ENCODE measurements at regions not wholly inside any gene's neighbourhood (a gene's known extent, or its start where the extent isn't known, plus 50 kb on each side); places are given as distances from the start of the nearest gene placed in this dataset.

DNA sequence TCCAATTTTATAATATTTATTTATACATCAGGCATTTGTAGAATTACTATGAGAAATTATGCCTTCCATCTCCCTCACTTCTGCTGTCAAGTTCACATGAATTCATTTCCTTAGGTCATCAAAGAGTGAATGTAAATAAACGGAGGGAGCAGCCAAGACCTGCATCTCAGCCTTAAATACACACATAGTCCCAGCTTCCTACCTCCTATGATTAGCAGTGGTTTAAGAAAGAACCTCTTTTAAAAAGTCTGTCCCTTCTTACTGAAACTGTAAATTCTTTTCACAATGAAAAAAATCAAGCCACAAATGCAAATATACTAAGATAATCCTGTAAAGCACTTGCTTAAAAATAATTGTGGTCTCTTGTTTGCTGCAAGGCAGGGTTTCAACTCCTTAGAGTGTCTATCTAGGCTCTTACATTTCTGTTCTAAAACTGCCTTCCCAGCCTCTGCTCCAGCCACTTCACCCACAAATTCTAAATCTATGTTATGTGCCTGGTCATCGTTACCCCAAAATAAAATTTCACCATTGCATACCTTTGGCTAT lies 532.7 kb upstream of the FSHR start:
- POLR2A ChIA-PET = no interaction called here

More for the DNA sequence above, 532.7 kb upstream of the FSHR start:
- Histone ChIP-seq H3K9ac (ENCODE audit: low read length) (no peak overlapping the region), H3K27ac (ENCODE audit: low read depth, low read length) (no peak overlapping the region), H2AFZ (ENCODE audit: low read depth, low read length, poor library complexity, severe bottlenecking) (no peak overlapping the region), H3K4me3 (replicated peaks in 1 of 2; ENCODE audit: low read depth in 1 of 2, low read length in 2 of 2) (no peak overlapping the region), H3K27me3 (ENCODE audit: insufficient read depth, low read length) (no peaks in the 10 kb centered on the region), H3K4me2 (ENCODE audit: low read length) (no peak overlapping the region), H3K4me1 (ENCODE audit: control insufficient read depth in 1 of 2, insufficient read depth in 2 of 2, low read length in 2 of 2) (no peaks in the 10 kb centered on the region), H3K79me2 (ENCODE audit: insufficient read depth, low read length) (no peaks in the 10 kb centered on the region), H3K9me3 (ENCODE audit: control insufficient read depth in 1 of 2, insufficient read depth in 1 of 2, low read depth in 1 of 2, low read length in 2 of 2) (no peaks in the 10 kb centered on the region; a peak in 1 of 4 replicates), H3K36me3 (ENCODE audit: control insufficient read depth in 1 of 2, insufficient read depth in 2 of 2, low read length in 2 of 2) (no peaks in the 10 kb centered on the region), H4K20me1 (ENCODE audit: insufficient read depth) (no peaks in the 10 kb centered on the region), H3K9me2 (ENCODE audit: insufficient read depth) (no peaks in the 10 kb centered on the region)
- no peak for DNase-seq (ENCODE audit: low read depth, low spot score)
- TF ChIP-seq ZFX (IDR thresholded peaks at IDR 0.05) = no peak
- no peak for TF ChIP-seq SIN3A (IDR thresholded peaks at IDR 0.05; ENCODE audit: low read depth)
- no peak for TF ChIP-seq TCF7L2 (IDR thresholded peaks at IDR 0.05; ENCODE audit: borderline replicate concordance, extremely low read depth, insufficient read depth, insufficient read length)
- no peak for TF ChIP-seq EGR1 (IDR thresholded peaks at IDR 0.05; ENCODE audit: low read depth)
- no peak for TF ChIP-seq EZH2phosphoT487 (IDR thresholded peaks at IDR 0.05; ENCODE audit: borderline replicate concordance)
- TF ChIP-seq, protein P1, sequence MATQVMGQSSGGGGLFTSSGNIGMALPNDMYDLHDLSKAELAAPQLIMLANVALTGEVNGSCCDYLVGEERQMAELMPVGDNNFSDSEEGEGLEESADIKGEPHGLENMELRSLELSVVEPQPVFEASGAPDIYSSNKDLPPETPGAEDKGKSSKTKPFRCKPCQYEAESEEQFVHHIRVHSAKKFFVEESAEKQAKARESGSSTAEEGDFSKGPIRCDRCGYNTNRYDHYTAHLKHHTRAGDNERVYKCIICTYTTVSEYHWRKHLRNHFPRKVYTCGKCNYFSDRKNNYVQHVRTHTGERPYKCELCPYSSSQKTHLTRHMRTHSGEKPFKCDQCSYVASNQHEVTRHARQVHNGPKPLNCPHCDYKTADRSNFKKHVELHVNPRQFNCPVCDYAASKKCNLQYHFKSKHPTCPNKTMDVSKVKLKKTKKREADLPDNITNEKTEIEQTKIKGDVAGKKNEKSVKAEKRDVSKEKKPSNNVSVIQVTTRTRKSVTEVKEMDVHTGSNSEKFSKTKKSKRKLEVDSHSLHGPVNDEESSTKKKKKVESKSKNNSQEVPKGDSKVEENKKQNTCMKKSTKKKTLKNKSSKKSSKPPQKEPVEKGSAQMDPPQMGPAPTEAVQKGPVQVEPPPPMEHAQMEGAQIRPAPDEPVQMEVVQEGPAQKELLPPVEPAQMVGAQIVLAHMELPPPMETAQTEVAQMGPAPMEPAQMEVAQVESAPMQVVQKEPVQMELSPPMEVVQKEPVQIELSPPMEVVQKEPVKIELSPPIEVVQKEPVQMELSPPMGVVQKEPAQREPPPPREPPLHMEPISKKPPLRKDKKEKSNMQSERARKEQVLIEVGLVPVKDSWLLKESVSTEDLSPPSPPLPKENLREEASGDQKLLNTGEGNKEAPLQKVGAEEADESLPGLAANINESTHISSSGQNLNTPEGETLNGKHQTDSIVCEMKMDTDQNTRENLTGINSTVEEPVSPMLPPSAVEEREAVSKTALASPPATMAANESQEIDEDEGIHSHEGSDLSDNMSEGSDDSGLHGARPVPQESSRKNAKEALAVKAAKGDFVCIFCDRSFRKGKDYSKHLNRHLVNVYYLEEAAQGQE (IDR thresholded peaks at IDR 0.05; ENCODE audit: low read depth) = no peak
- TF ChIP-seq CEBPB (IDR thresholded peaks at IDR 0.05; ENCODE audit: low read depth) = no peak
- no peak for TF ChIP-seq CBX3 (IDR thresholded peaks at IDR 0.05; ENCODE audit: low read depth)
- no peak for TF ChIP-seq YY1 (IDR thresholded peaks at IDR 0.05; ENCODE audit: extremely low read depth, insufficient replicate concordance, low read depth, low read length)
- TF ChIP-seq EZH2 (IDR thresholded peaks at IDR 0.05) = no peak
- TF ChIP-seq, protein P2, sequence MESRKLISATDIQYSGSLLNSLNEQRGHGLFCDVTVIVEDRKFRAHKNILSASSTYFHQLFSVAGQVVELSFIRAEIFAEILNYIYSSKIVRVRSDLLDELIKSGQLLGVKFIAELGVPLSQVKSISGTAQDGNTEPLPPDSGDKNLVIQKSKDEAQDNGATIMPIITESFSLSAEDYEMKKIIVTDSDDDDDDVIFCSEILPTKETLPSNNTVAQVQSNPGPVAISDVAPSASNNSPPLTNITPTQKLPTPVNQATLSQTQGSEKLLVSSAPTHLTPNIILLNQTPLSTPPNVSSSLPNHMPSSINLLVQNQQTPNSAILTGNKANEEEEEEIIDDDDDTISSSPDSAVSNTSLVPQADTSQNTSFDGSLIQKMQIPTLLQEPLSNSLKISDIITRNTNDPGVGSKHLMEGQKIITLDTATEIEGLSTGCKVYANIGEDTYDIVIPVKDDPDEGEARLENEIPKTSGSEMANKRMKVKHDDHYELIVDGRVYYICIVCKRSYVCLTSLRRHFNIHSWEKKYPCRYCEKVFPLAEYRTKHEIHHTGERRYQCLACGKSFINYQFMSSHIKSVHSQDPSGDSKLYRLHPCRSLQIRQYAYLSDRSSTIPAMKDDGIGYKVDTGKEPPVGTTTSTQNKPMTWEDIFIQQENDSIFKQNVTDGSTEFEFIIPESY (IDR thresholded peaks at IDR 0.05; ENCODE audit: extremely low read depth, insufficient replicate concordance, low read length) = no peak
- TF ChIP-seq ELF1 (IDR thresholded peaks at IDR 0.05; ENCODE audit: borderline replicate concordance, low read depth) = no peak
- no peak for TF ChIP-seq JUND (IDR thresholded peaks at IDR 0.05)
- TF ChIP-seq FOSL1 (IDR thresholded peaks at IDR 0.05; ENCODE audit: low read depth) = no peak
- no peak for TF ChIP-seq RAD21 (IDR thresholded peaks at IDR 0.05; ENCODE audit: low read depth)
- no peak for ATAC-seq
- ChIA-PET RAD21 (ENCODE audit: low non-redundant PET in 1 of 2, low total read pairs in 2 of 2, uncharacterized antibody in 2 of 2, unreplicated experiment in 2 of 2) (no interaction called here), CTCF (no interaction called here)
- BruUV-seq (replicated peaks) = no TSS peak
- intact Hi-C loops (cut with micrococcal nuclease) = loop anchor here (5.0 kb wide), 1 partner anchor 715 kb away; no protein-coding TSS in a partner anchor
